ENCODE measurements at regions not wholly inside any gene's neighbourhood (a gene's known extent, or its start where the extent isn't known, plus 50 kb on each side); places are given as distances from the start of the nearest gene placed in this dataset.

GRCh38 chr16:64217789-64218535, 903.9 kb downstream of the CDH11 start:
- TF ChIP-seq CTCF (IDR thresholded peaks at IDR 0.05 in 2 of 3, conservative IDR thresholded peaks at IDR 0.05 in 1 of 3; ENCODE audit: control insufficient read depth in 2 of 3, extremely low read depth in 1 of 3, insufficient read depth in 1 of 3, low read depth in 3 of 3, low read length in 3 of 3) = no peak
- no peak for TF ChIP-seq NRF1 (conservative IDR thresholded peaks at IDR 0.05; ENCODE audit: low read depth, low read length)
- TF ChIP-seq EP300 (IDR thresholded peaks at IDR 0.05; ENCODE audit: borderline replicate concordance in 1 of 2, control insufficient read depth in 1 of 2, low read depth in 2 of 2, low read length in 2 of 2) = no peak
- no peak for TF ChIP-seq JUND (IDR thresholded peaks at IDR 0.05; ENCODE audit: low read depth, low read length)
- no peak for TF ChIP-seq BCL11A (IDR thresholded peaks at IDR 0.05; ENCODE audit: low read depth, low read length)
- TF ChIP-seq FOXM1 (IDR thresholded peaks at IDR 0.05; ENCODE audit: low read depth, low read length) = no peak
